T-helper 1 cell treated with Interleukin-12 subunit alpha and Interleukin-12 subunit beta and Interleukin-4 antibody, amounts not matched to agents 30 μg/mL and 1 μg/mL, for 36 hours (primary cell): ENCODE measurements at regions not wholly inside any gene's neighbourhood (a gene's known extent, or its start where the extent isn't known, plus 50 kb on each side); places are given as distances from the start of the nearest gene placed in this dataset.

Experiments used
- H3K27ac Mint-ChIP-seq: one replicate; pipeline ENCODE4 v1.8.0; 2021; ENCODE audit warnings: mild to moderate bottlenecking, mixed read lengths
- H3K27me3 Mint-ChIP-seq: one replicate; pipeline ENCODE4 v1.8.0; 2021; ENCODE audit warnings: low read depth, mixed read lengths
- H3K36me3 Mint-ChIP-seq: one replicate; pipeline ENCODE4 v1.8.0; 2021; ENCODE audit warnings: low read depth, mixed read lengths
- H3K4me1 Mint-ChIP-seq: one replicate; pipeline ENCODE4 v1.8.0; 2021; ENCODE audit warnings: low read depth, mixed read lengths
- H3K4me3 Mint-ChIP-seq: one replicate; pipeline ENCODE4 v1.8.0; 2021; ENCODE audit warnings: mild to moderate bottlenecking, moderate library complexity, mixed read lengths
- H3K9me3 Mint-ChIP-seq: one replicate; pipeline ENCODE4 v1.8.0; 2021; ENCODE audit warnings: mixed read lengths

DNA sequence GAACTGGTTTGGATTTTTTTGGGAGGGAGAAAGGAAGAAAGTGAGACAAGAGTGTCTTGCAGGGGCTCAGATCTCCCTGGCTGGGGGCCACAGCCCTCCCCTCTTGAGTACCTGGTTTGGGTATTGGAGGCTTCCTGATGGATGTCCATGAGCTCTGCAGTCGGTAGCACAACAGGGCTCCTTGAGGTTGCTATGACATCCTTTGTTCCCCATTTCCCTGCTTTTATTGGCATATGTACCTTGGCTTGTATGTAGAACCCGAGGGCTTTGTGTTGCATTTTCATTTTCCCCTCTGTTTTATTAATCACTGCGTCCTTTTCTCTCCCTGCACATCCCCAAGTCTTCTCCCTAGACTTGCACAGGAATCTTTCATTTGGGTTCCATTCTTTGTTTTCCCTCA is 355.5 kb upstream of the TSHZ2 start:
- H3K9me3 Mint-ChIP-seq = peaks cover 3% of the 10 kb centered on the region
- no peaks in the 10 kb centered on the region for H3K36me3 Mint-ChIP-seq
- H3K4me1 Mint-ChIP-seq = no peaks in the 10 kb centered on the region
- H3K27me3 Mint-ChIP-seq = no peaks in the 10 kb centered on the region
- H3K4me3 Mint-ChIP-seq = no peak overlapping the region
- H3K27ac Mint-ChIP-seq = no peak overlapping the region

DNA sequence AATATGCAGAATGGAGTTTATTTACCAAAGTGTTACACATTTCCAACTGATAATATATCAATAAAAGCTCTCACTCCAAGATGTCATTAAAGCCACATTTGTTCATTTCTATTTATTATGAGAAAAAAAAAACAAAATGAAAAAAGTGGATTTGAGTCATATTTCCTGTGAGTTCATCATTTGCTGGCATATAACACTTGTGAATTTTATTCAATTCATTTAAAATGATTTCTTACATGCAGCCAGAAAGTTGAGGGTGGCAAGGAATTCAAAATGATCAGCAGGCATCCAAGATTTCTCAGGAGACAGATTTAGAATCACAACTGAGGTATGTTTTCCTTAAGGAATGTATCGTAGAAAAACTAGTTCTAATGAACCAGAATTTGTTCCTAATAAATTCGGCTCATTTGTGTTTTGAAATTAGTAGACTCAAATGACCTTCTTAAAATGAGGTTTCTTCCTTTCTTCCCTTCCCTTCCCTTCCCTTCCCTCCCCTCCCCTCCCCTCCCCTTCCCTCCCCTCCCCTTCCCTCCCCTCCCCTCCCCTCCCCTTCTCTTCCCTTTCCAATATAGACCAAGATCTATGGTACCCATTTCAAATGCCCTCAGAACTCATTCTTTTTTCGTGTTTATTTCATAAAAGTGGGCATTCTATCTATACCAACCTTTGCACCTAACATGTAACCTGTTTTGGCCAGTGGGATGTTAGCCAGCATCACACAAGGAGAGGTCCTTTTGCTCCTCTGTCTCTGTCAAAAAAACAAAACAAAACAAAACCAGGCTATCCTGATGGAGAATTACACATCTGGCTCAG is 357.9 kb upstream of the TSHZ2 start:
- Mint-ChIP-seq H3K27me3 (no peaks in the 10 kb centered on the region), H3K4me1 (no peaks in the 10 kb centered on the region), H3K9me3 (peaks cover 8% of the 10 kb centered on the region), H3K36me3 (no peaks in the 10 kb centered on the region), H3K4me3 (no peak overlapping the region), H3K27ac (no peak overlapping the region)

DNA sequence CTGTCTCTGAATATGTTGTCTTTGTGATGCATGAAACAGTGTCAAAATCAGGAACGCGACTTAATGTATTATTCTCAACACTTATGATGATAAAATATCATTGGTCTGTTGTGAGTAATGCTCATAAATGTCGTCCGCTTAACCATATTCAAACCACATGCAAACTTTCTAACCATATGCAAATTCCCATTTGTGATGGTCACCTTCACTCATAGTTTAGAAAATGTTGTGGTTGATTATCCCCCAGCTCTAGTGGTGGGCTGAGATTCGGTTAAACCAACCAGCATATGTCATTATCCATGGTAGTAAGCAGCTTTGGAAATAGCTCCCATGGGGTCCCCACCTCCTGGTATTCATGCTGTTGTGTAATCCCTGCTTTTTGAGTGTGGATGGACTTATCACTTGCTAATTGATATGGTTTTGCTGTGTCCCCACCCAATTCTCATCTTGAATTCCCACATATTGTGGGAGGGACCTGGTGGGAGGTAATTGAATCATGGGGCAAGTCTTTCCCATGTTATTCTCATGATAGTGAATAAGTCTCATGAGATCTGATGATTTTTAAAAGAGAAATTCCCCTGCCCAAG is 360.0 kb upstream of the TSHZ2 start:
- H3K4me3 Mint-ChIP-seq = no peak overlapping the region
- H3K36me3 Mint-ChIP-seq = no peaks in the 10 kb centered on the region
- H3K9me3 Mint-ChIP-seq = peaks cover 8% of the 10 kb centered on the region
- no peak overlapping the region for H3K27ac Mint-ChIP-seq
- no peaks in the 10 kb centered on the region for H3K27me3 Mint-ChIP-seq
- no peaks in the 10 kb centered on the region for H3K4me1 Mint-ChIP-seq

DNA sequence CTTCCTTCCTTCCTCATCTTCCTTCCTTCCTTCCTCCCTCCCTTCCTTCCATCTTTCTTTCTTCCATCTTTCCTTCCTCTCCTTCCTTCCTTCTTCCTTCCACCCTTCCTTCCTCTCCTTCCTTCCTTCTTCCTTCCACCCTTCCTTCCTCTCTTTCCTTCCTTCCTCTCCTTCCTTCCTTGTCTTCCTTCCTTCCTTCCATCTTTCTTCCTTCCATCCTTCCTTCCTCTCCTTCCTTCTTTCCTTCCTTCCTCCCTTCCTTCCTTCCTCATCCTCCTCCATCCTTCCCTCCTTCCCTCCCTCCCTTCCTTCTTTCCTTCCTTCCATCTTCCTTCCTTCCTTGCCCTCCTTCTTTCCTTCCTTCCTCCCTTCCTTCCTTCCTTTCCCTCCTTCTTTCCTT is 361.4 kb upstream of the TSHZ2 start:
- Mint-ChIP-seq H3K4me1 (no peaks in the 10 kb centered on the region), H3K4me3 (no peak overlapping the region), H3K9me3 (peaks cover 8% of the 10 kb centered on the region), H3K27ac (no peak overlapping the region), H3K27me3 (no peaks in the 10 kb centered on the region), H3K36me3 (no peaks in the 10 kb centered on the region)

DNA sequence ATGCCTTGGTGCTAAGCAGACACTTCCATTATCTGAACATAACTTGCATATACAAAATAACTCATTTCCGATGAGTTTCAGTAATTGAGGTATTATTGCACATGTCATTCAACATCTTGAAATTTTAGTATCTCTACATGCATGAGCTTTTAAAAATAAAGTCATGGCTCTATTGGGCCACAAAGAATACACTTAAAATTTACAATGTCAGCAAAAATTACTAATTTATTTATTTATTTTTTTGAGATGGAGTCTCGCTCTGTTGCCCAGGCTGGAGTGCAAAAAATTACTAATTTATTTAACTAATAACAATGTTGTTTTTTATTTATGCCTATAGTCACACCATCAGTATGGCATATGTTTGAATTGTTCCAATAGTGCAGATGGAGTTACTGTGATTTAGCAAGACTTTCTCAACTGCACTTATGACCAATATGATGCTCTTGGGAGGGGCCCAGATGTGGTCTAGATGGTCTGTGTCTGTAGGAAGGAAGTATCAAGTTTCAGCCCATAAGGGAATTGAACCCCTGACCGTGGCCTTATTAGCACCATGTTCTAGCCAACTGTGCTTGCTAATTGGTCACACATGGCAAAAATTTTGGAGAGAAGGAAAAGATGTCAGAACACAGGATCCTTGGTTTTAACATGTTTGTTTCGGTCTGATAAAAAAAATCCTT is 370.7 kb upstream of the TSHZ2 start:
- H3K36me3 Mint-ChIP-seq = no peaks in the 10 kb centered on the region
- H3K4me1 Mint-ChIP-seq = no peaks in the 10 kb centered on the region
- no peak overlapping the region for H3K27ac Mint-ChIP-seq
- no peak overlapping the region for H3K4me3 Mint-ChIP-seq
- no peaks in the 10 kb centered on the region for H3K27me3 Mint-ChIP-seq
- peaks cover 11% of the 10 kb centered on the region for H3K9me3 Mint-ChIP-seq

DNA sequence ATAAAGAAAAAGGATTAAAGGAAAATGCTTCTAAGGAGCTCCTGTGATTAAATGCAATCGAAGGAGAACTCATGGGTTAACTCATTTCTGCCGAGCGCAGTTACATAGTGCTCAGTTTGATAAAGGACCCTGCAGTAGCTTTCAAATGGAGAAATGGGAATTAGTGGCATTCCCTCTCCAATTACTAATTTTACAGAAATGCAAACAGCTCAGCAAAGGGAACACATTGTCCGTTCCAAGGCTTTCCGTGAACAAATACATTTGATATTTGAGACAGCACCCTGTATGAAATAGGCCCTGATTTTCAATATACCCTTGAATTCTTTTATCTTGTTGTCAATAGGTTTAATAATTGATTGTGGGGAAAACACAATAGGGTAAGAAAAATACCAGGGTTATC is 375.9 kb upstream of the TSHZ2 start:
- H3K9me3 Mint-ChIP-seq = peaks cover 4% of the 10 kb centered on the region
- H3K4me1 Mint-ChIP-seq = no peaks in the 10 kb centered on the region
- no peaks in the 10 kb centered on the region for H3K27me3 Mint-ChIP-seq
- H3K36me3 Mint-ChIP-seq = no peaks in the 10 kb centered on the region
- no peak overlapping the region for H3K27ac Mint-ChIP-seq
- H3K4me3 Mint-ChIP-seq = no peak overlapping the region

DNA sequence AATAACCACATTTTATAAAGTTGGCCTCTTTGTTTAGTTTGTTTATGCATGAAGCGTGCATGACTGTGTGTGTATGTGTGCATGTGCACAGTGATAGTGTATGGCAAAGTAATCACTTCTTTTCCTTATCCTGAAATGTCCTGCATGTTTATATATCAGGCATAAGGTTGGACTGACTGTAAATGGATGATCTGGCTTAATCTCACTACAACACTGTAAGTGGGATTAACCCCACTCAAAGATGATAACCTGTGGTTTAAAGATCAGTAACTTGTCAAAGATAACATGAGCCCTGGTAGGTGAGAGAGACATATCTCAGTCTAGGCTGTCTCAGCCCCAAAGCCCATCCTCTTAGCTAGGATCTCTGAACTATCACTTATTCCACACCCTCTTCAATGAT is 376.6 kb upstream of the TSHZ2 start:
- no peaks in the 10 kb centered on the region for H3K4me1 Mint-ChIP-seq
- H3K36me3 Mint-ChIP-seq = no peaks in the 10 kb centered on the region
- peaks cover 2% of the 10 kb centered on the region for H3K9me3 Mint-ChIP-seq
- no peaks in the 10 kb centered on the region for H3K27me3 Mint-ChIP-seq
- no peak overlapping the region for H3K27ac Mint-ChIP-seq
- no peak overlapping the region for H3K4me3 Mint-ChIP-seq

DNA sequence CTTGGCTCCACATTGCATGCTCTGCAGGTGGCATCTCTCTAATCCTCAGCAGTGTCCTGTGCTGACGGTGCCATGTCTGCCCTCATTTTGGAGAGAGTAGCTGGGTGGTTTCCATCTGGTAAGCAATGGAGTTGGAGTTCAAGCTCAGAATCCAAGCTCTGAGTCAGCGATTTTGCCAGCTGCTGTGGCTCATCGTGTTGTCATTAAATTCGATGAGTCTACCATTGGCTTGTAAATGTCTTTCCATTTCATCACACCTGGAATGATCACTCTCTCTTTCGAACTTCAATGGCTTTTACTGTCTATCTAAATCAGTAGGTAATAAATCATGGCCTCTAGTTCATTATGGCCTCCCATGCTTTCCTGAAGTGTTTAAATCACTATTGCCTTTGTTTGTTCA is 378.5 kb upstream of the TSHZ2 start:
- H3K4me1 Mint-ChIP-seq = no peaks in the 10 kb centered on the region
- H3K27ac Mint-ChIP-seq = no peak overlapping the region
- no peaks in the 10 kb centered on the region for H3K36me3 Mint-ChIP-seq
- no peak overlapping the region for H3K4me3 Mint-ChIP-seq
- no peaks in the 10 kb centered on the region for H3K27me3 Mint-ChIP-seq
- no peaks in the 10 kb centered on the region for H3K9me3 Mint-ChIP-seq

DNA sequence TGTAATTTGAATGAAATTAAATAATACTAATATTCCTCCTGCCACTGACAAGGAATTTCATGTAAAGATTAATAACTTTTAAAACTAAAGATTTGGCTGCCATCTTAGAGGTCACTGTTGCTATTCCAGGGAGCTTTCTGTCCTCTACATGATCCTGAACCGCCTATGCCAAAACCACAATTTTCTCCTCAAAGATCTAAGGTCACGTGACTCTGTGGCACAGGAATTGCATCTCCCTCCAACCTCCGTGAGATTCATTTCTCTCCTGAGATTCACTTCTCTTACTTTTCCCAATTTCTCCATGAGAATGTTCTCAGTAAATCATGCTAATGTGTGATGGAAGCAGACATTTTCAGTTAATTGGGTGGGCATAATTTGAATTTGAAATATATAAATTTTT is 379.6 kb upstream of the TSHZ2 start:
- Mint-ChIP-seq H3K4me1 (no peaks in the 10 kb centered on the region), H3K36me3 (no peaks in the 10 kb centered on the region), H3K9me3 (no peaks in the 10 kb centered on the region), H3K27me3 (no peaks in the 10 kb centered on the region), H3K27ac (no peak overlapping the region), H3K4me3 (no peak overlapping the region)

DNA sequence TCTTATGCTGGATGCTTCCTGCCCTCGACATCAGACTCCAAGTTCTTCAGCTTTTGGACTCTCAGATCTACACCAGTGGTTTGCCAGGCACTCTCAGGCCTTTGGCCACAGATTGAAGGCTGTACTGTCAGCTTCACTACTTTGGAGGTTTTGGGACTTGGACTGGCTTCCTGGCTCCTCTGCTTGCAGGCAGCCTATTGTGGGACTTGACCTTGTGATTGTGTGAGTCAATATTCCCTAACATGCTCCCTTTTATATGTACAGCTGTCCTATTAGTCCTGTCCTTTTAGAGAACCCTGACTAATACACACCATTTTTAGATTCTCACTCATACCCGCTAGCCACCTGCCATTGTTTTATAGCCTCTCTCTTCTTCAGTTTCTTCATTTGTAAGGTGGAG is 382.1 kb upstream of the TSHZ2 start:
- H3K4me1 Mint-ChIP-seq = no peaks in the 10 kb centered on the region
- no peak overlapping the region for H3K4me3 Mint-ChIP-seq
- H3K27ac Mint-ChIP-seq = no peak overlapping the region

DNA sequence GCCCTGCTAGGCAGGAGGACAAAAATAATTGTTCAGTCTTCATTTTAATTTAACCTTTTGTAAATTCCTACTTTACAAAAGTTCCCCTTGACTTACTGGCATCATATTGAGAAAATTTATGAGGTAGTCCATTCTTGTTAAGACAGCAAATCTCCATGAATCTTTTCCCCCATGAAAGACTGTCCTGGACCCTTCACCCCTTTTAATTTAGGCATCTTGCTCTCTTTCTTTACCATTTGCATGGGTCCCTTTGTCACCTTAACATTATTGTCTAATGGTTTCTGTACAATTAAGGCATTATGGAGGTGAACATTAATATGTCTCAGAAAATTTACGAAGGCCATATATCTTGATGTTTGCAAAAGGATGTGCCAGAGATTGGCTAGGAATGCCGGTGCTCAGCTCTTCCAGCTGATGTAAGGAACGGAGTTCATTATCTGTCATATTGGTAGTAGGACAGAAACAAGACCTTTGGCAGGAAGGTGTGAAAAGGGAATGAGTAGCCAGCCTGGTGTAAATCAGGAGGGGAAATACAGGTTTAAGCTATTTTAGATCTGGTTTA is 382.8 kb upstream of the TSHZ2 start:
- Mint-ChIP-seq H3K27me3 (no peaks in the 10 kb centered on the region), H3K4me3 (no peak overlapping the region), H3K36me3 (no peaks in the 10 kb centered on the region)

More for the DNA sequence above, 382.1 kb upstream of the TSHZ2 start:
- Mint-ChIP-seq H3K9me3 (no peaks in the 10 kb centered on the region), H3K36me3 (no peaks in the 10 kb centered on the region), H3K27me3 (no peaks in the 10 kb centered on the region)

DNA sequence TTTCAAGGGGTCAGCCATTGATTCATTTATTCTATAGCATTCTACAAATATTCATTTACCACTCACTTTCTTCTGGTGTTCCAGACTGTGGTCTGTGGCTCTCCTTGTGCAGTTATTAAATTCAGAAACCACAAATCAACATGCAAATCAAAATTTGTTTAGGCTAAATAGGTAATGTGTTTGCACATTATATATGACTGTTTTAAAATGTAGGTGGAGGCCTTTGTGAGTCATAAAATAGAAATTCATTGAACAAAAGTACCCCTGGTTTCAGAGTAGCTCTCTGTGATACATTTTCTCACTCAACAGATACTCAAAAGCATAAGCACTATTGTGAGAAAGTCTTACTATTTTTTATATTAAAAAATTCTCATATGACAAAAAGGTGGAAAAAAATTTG is 385.5 kb upstream of the TSHZ2 start:
- no peaks in the 10 kb centered on the region for H3K4me1 Mint-ChIP-seq
- no peak overlapping the region for H3K27ac Mint-ChIP-seq
- H3K27me3 Mint-ChIP-seq = no peaks in the 10 kb centered on the region
- H3K36me3 Mint-ChIP-seq = no peaks in the 10 kb centered on the region
- no peak overlapping the region for H3K4me3 Mint-ChIP-seq
- H3K9me3 Mint-ChIP-seq = no peaks in the 10 kb centered on the region

More for the DNA sequence above, 382.8 kb upstream of the TSHZ2 start:
- H3K27ac Mint-ChIP-seq = no peak overlapping the region
- no peaks in the 10 kb centered on the region for H3K4me1 Mint-ChIP-seq
- H3K9me3 Mint-ChIP-seq = no peaks in the 10 kb centered on the region

DNA sequence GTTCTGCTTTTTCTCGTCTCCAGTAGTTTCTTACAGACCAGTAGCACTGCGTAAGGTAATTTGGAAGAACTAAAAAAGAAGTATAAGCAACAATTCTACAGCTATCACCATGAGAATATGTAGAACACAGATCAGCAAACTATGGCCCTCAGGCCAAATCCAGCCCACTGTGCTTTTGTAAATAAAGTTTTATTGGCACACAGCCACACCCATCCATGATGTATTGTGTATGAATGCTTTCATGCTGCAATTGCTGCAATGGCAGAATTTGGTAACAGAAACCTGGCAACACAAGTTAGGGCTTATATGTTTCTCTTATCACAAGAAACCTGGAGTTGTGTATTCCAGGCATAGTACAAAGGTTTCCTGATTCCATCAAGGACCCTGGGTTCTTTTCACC is 386.8 kb upstream of the TSHZ2 start:
- Mint-ChIP-seq H3K27me3 (no peaks in the 10 kb centered on the region), H3K27ac (no peak overlapping the region), H3K4me1 (no peaks in the 10 kb centered on the region), H3K9me3 (no peaks in the 10 kb centered on the region), H3K36me3 (no peaks in the 10 kb centered on the region), H3K4me3 (no peak overlapping the region)

DNA sequence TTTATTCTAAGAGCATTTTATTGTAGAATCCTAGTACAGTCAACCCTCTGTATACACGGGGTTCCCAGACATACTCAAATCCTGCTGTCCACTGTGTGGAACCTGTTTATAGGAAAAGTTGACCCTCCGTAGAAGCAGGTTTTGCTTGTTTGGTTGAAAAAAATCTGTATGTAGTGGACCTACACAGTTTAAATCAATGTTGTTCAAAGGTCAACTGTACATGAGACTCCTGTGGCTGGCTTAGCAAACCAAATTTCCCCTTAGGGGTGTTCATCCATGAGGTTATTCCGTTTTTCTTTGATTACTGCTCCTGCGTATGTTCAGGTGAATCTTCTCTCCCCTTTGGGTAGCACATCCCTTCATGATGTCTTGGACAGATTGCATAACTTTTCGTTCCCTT is 387.0 kb upstream of the ZFP64 start:
- no peaks in the 10 kb centered on the region for H3K4me1 Mint-ChIP-seq
- no peak overlapping the region for H3K27ac Mint-ChIP-seq
- H3K27me3 Mint-ChIP-seq = no peaks in the 10 kb centered on the region
- peaks cover 3% of the 10 kb centered on the region for H3K9me3 Mint-ChIP-seq
- H3K36me3 Mint-ChIP-seq = no peaks in the 10 kb centered on the region
- H3K4me3 Mint-ChIP-seq = no peak overlapping the region

DNA sequence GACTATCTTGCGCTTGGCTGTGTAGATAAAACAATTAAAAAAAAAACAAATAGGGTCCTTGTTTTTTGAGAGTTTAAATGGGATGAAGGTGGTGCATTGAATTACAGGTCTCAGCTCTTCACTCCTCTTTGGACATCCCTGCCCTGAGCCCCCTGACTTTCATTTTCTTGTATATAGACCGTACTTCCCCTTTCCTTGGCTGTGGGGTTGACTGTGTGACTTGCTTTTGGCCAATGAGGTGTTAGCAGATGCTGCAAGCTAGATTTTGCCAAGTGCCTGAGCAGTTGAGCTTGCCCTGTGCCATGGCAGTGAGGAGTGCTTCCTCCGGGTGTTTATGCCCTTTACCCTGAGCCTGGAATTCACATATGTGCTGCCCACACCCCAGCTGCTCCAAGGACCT is 386.1 kb upstream of the ZFP64 start:
- Mint-ChIP-seq H3K4me1 (no peaks in the 10 kb centered on the region), H3K36me3 (no peaks in the 10 kb centered on the region), H3K27ac (no peak overlapping the region), H3K9me3 (peaks cover 3% of the 10 kb centered on the region), H3K27me3 (no peaks in the 10 kb centered on the region), H3K4me3 (no peak overlapping the region)
